ENCODE measurements at regions not wholly inside any gene's neighbourhood (a gene's known extent, or its start where the extent isn't known, plus 50 kb on each side); places are given as distances from the start of the nearest gene placed in this dataset.

DNA sequence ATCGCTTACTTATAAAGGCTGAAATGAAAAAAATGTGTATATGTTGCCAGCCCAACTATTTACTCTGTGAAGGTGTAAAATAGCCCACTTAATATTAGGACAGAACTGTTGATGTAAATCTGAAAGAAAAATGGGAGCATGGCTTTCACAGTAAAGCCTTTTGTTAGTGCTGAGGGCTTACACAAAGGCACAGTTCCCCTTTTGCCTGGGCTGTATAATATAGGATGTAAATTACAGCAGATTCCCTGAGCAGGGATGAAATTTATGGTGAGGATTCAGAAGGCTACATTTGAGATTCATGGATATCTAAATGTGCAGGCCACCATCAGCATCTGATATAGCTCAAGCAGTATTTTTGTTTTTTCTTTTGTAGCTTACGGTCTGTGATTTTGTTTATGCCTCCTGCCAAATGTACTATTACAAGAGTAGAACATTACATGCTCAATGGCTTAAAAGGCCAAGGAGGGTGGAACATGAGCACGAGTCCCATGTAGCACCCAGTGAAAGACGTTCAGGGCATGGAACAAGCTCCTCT is 109.1 kb upstream of the ATP10A start:
- FAIRE-seq (no peak), DNase-seq (ENCODE audit: low read depth) (no peak)
- H3K4me3 ChIP-seq (ENCODE audit: insufficient read depth, low read depth, low read length): no peak overlapping the region
- no peak overlapping the region for H3K27ac ChIP-seq (ENCODE audit: low read depth, low read length)
- H3K9me3 ChIP-seq (ENCODE audit: insufficient read depth, low read depth, low read length): no peaks in the 10 kb centered on the region
- H4K20me1 ChIP-seq (ENCODE audit: insufficient read depth, low read length): no peaks in the 10 kb centered on the region
- H2AFZ ChIP-seq (ENCODE audit: low read depth, low read length): no peak overlapping the region
- no peak overlapping the region for H3K9ac ChIP-seq (ENCODE audit: low read length)
- Mint-ChIP-seq H3K4me3 (ENCODE audit: unreplicated experiment) (no peak overlapping the region), H3K4me1 (ENCODE audit: low read depth, unreplicated experiment) (peaks cover 6% of the 10 kb centered on the region), H3K9me3 (ENCODE audit: unreplicated experiment) (no peaks in the 10 kb centered on the region), H3K27ac (ENCODE audit: unreplicated experiment) (no peak overlapping the region), H3K36me3 (ENCODE audit: low read depth, unreplicated experiment) (no peaks in the 10 kb centered on the region), H3K27me3 (ENCODE audit: low read depth, unreplicated experiment) (no peaks in the 10 kb centered on the region)
- H3K36me3 ChIP-seq (ENCODE audit: insufficient read depth, low read length): no peaks in the 10 kb centered on the region
- H3K27me3 ChIP-seq (ENCODE audit: insufficient read depth, low read length): no peaks in the 10 kb centered on the region
- TF ChIP-seq, protein P1, sequence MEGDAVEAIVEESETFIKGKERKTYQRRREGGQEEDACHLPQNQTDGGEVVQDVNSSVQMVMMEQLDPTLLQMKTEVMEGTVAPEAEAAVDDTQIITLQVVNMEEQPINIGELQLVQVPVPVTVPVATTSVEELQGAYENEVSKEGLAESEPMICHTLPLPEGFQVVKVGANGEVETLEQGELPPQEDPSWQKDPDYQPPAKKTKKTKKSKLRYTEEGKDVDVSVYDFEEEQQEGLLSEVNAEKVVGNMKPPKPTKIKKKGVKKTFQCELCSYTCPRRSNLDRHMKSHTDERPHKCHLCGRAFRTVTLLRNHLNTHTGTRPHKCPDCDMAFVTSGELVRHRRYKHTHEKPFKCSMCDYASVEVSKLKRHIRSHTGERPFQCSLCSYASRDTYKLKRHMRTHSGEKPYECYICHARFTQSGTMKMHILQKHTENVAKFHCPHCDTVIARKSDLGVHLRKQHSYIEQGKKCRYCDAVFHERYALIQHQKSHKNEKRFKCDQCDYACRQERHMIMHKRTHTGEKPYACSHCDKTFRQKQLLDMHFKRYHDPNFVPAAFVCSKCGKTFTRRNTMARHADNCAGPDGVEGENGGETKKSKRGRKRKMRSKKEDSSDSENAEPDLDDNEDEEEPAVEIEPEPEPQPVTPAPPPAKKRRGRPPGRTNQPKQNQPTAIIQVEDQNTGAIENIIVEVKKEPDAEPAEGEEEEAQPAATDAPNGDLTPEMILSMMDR (IDR thresholded peaks at IDR 0.05; ENCODE audit: insufficient read depth, low read depth, low read length): no peak
- no peak for TF ChIP-seq EZH2 (IDR thresholded peaks at IDR 0.05; ENCODE audit: insufficient read depth, low read length)
- no peaks in the 10 kb centered on the region for H3K79me2 ChIP-seq (ENCODE audit: insufficient read depth, low read length)
- no peak overlapping the region for H3K4me2 ChIP-seq (ENCODE audit: low read length)
- H3K4me1 ChIP-seq (ENCODE audit: insufficient read depth, low read length): no peaks in the 10 kb centered on the region

DNA sequence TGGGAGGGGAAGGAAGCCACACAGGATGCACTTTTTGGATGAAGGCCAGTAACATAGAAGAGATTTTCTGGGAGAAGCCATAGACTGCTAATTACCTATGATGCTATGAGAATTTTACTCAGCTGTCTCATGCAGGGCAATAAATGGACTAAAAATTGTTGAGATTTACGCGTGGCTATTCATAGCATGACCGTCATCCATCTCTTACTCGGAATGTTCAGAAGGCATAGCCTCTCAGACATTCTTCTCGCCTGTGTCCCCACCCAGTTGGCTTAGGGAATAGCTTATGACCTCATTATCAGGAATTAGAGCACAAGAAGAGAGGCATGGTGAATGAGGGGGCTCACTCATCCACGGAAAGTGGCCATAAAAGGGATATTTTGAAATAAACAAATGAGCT is 107.9 kb upstream of the ATP10A start:
- Histone ChIP-seq H3K27me3 (ENCODE audit: insufficient read depth, low read length) (no peaks in the 10 kb centered on the region), H3K9me3 (ENCODE audit: insufficient read depth, low read depth, low read length) (no peaks in the 10 kb centered on the region), H3K4me3 (ENCODE audit: insufficient read depth, low read depth, low read length) (no peak overlapping the region), H3K4me1 (ENCODE audit: insufficient read depth, low read length) (no peaks in the 10 kb centered on the region), H3K9ac (ENCODE audit: low read length) (no peak overlapping the region), H4K20me1 (ENCODE audit: insufficient read depth, low read length) (no peaks in the 10 kb centered on the region), H3K27ac (ENCODE audit: low read depth, low read length) (no peak overlapping the region), H2AFZ (ENCODE audit: low read depth, low read length) (no peak overlapping the region), H3K4me2 (ENCODE audit: low read length) (no peak overlapping the region), H3K36me3 (ENCODE audit: insufficient read depth, low read length) (no peaks in the 10 kb centered on the region), H3K79me2 (ENCODE audit: insufficient read depth, low read length) (no peaks in the 10 kb centered on the region)
- H3K9me3 Mint-ChIP-seq (ENCODE audit: unreplicated experiment): no peaks in the 10 kb centered on the region
- H3K27ac Mint-ChIP-seq (ENCODE audit: unreplicated experiment): peak overlapping the region; percentile 41
- peaks cover 6% of the 10 kb centered on the region for H3K4me1 Mint-ChIP-seq (ENCODE audit: low read depth, unreplicated experiment)
- FAIRE-seq: no peak
- DNase-seq (ENCODE audit: low read depth): no peak
- H3K4me3 Mint-ChIP-seq (ENCODE audit: unreplicated experiment): no peak overlapping the region
- H3K27me3 Mint-ChIP-seq (ENCODE audit: low read depth, unreplicated experiment): no peaks in the 10 kb centered on the region
- TF ChIP-seq, protein P1 (IDR thresholded peaks at IDR 0.05; ENCODE audit: insufficient read depth, low read depth, low read length): no peak
- TF ChIP-seq EZH2 (IDR thresholded peaks at IDR 0.05; ENCODE audit: insufficient read depth, low read length): no peak
- H3K36me3 Mint-ChIP-seq (ENCODE audit: low read depth, unreplicated experiment): no peaks in the 10 kb centered on the region

DNA sequence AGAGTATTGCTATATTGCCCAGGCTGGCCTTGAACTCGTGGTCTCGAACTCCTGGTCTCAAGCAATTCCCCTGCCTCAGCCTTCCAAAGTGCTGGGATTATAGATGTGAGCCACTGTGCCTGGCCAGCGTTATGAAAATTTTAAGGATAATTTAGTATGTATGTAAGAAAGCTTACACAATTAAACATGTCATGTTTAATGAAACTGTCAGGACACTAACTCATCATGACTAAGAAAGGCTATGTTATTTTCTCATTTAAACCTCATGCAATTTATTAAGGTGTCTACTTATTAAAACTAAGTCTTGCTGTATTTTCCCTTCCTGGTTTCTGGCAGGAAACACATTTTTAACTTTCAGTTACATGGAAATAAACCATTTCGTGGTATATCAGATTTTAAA is 106.8 kb upstream of the ATP10A start:
- Mint-ChIP-seq H3K36me3 (ENCODE audit: low read depth, unreplicated experiment) (no peaks in the 10 kb centered on the region), H3K27ac (ENCODE audit: unreplicated experiment) (no peak overlapping the region), H3K4me3 (ENCODE audit: unreplicated experiment) (no peak overlapping the region), H3K4me1 (ENCODE audit: low read depth, unreplicated experiment) (peaks cover 10% of the 10 kb centered on the region), H3K9me3 (ENCODE audit: unreplicated experiment) (no peaks in the 10 kb centered on the region), H3K27me3 (ENCODE audit: low read depth, unreplicated experiment) (no peaks in the 10 kb centered on the region)
- FAIRE-seq (no peak), DNase-seq (ENCODE audit: low read depth) (no peak)
- no peaks in the 10 kb centered on the region for H3K9me3 ChIP-seq (ENCODE audit: insufficient read depth, low read depth, low read length)
- H4K20me1 ChIP-seq (ENCODE audit: insufficient read depth, low read length): no peaks in the 10 kb centered on the region
- TF ChIP-seq EZH2 (IDR thresholded peaks at IDR 0.05; ENCODE audit: insufficient read depth, low read length): no peak
- TF ChIP-seq, protein P1 (IDR thresholded peaks at IDR 0.05; ENCODE audit: insufficient read depth, low read depth, low read length): no peak
- H3K4me3 ChIP-seq (ENCODE audit: insufficient read depth, low read depth, low read length): no peak overlapping the region
- no peaks in the 10 kb centered on the region for H3K27me3 ChIP-seq (ENCODE audit: insufficient read depth, low read length)
- H3K36me3 ChIP-seq (ENCODE audit: insufficient read depth, low read length): no peaks in the 10 kb centered on the region
- H3K4me2 ChIP-seq (ENCODE audit: low read length): no peak overlapping the region
- H2AFZ ChIP-seq (ENCODE audit: low read depth, low read length): no peak overlapping the region
- H3K79me2 ChIP-seq (ENCODE audit: insufficient read depth, low read length): no peaks in the 10 kb centered on the region
- H3K4me1 ChIP-seq (ENCODE audit: insufficient read depth, low read length): no peaks in the 10 kb centered on the region
- no peak overlapping the region for H3K9ac ChIP-seq (ENCODE audit: low read length)
- no peak overlapping the region for H3K27ac ChIP-seq (ENCODE audit: low read depth, low read length)

Data from astrocyte (in vitro differentiated cells and primary cell).